Stimulated activated CD4-positive, alpha-beta T cell treated with anti-CD3 and anti-CD28 coated beads, Interleukin-4, amount 100 ng/mL, for 4 hours (primary cell): ENCODE measurements at regions not wholly inside any gene's neighbourhood (a gene's known extent, or its start where the extent isn't known, plus 50 kb on each side); places are given as distances from the start of the nearest gene placed in this dataset.
"Not testable (repeated sequence)": the region's sequence is repeated elsewhere in the genome, so short reads cannot be mapped to it uniquely, and the experiment has no call there.

Source experiments
- DNase-seq, 2 experiments: peaks; one replicate each; pipeline ENCODE4 v3.0.0-alpha.2; 2020

GRCh38 chr5:126220725-126221124, 202.5 kb upstream of the GRAMD2B start:
- DNase-seq: no peak

DNA sequence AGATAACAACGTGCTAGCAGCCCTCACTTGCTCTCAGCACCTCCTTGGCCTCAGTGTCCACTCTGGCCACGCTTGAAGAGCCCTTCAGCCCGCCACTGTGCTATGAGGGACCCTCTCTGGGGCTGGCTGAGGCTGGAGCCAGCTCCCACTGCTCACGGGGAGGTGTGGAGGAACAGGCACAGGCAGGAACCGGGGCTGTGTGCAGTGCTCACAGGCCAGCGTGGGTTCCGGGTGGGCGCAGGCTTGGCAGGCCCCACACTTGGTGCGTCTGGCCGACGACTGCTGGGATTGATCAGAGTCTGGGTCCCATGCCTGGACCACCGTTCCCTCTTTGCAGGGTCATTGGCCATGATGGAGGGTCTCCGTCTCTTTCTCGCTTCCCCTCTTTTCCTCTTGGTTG, 194.3 kb upstream of the GRAMD2B start:
- no peak for DNase-seq

GRCh38 chr5:126233256-126233655, 190.0 kb upstream of the GRAMD2B start:
- no peak for DNase-seq

GRCh38 chr5:126234563-126235195, 188.5 kb upstream of the GRAMD2B start:
- no peak for DNase-seq

DNA sequence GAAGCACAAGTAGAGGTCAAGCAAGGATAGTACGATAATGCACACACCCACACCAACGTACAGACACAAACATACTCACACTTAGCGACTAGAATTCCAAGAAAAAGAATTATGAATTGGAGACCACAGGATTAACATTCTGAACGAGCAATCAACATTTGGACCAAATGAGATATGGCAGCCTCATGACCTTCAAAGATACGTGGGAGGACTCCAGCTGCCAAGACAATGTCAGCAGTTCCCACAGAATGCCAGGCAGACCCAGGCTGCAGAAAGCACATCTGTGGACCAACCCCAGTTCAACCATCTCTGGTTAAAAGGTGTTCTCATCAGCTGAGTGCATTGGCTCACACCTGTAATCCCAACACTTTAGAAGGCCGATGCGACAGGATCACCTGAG, 187.6 kb upstream of the GRAMD2B start:
- no peak for DNase-seq

- no peak for DNase-seq
Measured at GRCh38 chr5:126236994-126237393, 186.2 kb upstream of the GRAMD2B start.

DNA sequence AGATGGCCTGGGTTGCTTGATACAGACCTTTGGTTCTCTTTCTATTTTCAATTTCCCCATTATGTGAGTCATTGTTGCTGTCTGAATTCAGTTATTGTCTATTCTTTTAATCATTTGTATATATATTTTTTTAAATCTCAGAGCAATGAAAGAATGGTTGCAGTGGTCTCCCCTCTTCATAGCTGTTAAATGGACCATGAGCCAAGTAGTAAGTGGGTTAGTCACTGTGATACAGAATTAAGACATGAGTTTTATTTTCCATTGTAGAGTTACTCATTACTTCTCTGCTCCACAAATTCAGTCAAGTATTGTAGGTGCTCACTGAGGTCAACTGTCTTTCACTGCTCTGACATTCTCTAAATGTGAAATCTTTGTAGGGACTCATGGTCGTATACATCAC, 174.6 kb upstream of the GRAMD2B start:
- no peak for DNase-seq

GRCh38 chr5:126251024-126251423, 172.2 kb upstream of the GRAMD2B start:
- DNase-seq: no peak

GRCh38 chr5:126253406-126253805, 169.8 kb upstream of the GRAMD2B start:
- DNase-seq: no peak

DNA sequence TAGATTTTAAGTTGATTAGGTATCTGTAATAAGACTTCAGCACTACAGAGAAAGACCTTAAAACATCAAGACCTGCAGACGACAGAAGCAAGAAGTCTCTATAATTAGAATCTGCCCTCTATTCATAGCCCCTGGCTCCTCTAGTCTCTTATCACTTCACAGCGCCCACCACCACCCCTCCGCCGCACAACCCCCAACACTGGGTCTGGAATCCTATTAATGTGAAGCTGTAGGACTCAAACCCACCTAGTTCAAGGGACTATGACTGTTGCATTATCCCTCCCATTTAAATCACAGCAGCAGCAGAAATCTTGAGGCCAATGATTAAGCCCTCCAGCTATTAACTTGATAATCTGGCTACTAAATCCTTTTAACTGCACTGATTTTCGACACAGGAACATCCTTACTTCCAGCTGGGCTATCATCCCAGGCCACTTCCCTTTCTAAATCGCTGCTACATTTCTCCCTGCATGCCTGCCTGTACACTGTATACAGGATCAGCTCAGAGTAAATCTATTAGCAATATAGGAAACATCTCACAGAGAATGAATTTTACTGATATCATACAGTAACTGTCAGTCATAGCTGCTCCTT, 159.5 kb upstream of the GRAMD2B start:
- DNase-seq: no peak

- DNase-seq: no peak
Measured at GRCh38 chr5:126265917-126266316, 157.3 kb upstream of the GRAMD2B start.

GRCh38 chr5:126267438-126267837, 155.8 kb upstream of the GRAMD2B start:
- DNase-seq: no peak

GRCh38 chr5:126268697-126269315, 154.4 kb upstream of the GRAMD2B start:
- no peak for DNase-seq

DNA sequence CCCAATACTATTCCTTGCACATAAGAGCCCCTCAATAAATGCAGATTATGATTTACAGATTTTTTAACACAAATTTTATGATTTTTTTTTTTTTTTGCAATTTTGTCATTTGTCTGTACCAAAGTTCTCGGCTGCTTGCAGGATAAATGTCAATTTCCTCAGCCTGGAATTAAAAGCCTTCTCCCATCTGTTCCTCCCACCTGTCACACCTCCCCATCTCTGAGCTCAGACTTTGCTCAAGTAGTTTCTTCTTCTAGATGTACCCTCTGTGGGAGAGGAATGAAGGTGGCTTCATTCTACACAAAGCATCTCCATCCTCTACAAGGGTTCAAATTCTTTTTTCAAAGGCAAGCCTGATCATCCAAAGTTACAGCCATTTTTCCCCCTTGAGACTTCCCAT, 153.7 kb upstream of the GRAMD2B start:
- DNase-seq: no peak

DNA sequence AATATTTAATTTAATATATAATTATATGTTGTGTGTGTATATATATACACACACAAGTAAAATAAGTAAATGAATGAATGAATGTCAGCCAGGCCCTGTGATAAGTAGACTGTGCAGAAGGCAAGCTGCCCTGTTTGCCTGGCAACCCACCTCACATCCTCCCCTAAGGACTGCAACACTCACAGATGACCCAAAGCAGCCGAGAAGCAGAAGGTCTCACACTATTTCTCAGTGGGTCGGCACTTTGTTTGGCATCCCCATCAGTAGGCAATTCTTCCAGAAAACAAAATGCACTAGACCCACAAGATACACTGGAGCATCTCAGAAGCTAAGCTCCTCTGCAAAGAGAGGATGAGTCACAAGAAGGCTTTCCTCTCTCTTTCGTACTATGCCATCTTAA, 152.1 kb upstream of the GRAMD2B start:
- DNase-seq: no peak

- no peak for DNase-seq
Measured at GRCh38 chr5:126274076-126274762, 149.0 kb upstream of the GRAMD2B start.

GRCh38 chr5:126274763-126275125, 148.5 kb upstream of the GRAMD2B start:
- DNase-seq: no peak

DNA sequence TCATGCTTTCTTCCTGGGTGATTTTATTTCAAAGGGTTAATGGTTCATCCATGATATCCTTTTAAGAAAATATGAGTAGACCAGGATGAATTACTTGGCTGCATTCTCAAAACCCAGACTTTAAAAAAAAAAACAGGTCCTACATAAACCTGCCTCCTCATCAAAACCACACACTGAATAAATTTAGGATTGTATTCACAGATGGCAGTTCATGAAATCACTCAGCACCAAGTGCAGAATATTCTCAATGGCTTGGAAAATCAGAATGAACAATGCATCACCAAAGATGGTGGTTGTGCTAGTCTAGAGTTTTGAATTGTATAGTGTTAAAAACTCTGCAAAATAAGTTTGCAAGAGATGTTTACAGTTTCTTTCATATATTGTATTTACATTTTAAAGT, 145.4 kb upstream of the GRAMD2B start:
- DNase-seq: no peak

DNA sequence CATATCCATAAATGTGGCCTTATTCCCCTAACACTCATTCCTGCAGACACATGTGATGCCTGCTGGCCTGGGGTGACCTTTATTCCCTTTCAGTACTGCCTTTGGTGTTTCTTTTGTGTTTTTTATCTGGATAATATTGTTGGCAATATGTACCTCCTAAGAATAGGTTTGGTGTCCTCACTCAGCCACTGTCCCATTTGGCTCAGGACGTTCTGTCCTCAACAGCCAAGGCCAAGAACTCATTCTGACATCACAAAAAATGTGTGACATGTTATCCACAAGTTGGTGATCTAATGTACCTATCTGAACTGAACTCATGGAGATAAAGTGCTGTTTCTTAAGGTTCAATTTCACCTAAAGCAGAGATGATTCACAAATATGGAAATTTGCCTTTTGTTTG, 142.9 kb upstream of the GRAMD2B start:
- DNase-seq: no peak

DNA sequence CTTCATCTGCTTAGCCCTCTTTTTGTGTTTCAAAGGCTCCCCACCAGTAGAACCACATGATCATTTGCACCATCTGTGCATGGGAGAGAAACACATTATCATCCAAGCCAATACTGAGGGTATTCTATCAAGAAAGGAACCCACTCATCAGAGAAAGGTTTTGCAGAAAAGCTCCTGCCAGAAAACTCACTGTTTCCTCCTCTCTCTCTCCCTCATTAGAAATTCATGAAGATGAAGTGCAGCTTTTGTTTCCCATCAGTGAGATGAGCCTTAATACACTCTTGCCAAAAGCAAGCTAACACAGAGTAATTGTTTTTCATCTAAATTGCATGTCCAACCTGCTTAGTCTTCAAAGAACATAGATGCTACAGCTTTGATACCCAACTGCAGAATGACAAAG, 142.4 kb upstream of the GRAMD2B start:
- no peak for DNase-seq

- no peak for DNase-seq
Measured at GRCh38 chr5:126284977-126285696, 138.1 kb upstream of the GRAMD2B start.

- not testable (repeated sequence) for DNase-seq
Measured at GRCh38 chr5:126296121-126296520, 127.1 kb upstream of the GRAMD2B start.

GRCh38 chr5:126300293-126300692, 122.9 kb upstream of the GRAMD2B start:
- no peak for DNase-seq
